ENCODE measurements at regions not wholly inside any gene's neighbourhood (a gene's known extent, or its start where the extent isn't known, plus 50 kb on each side); places are given as distances from the start of the nearest gene placed in this dataset.

DNA sequence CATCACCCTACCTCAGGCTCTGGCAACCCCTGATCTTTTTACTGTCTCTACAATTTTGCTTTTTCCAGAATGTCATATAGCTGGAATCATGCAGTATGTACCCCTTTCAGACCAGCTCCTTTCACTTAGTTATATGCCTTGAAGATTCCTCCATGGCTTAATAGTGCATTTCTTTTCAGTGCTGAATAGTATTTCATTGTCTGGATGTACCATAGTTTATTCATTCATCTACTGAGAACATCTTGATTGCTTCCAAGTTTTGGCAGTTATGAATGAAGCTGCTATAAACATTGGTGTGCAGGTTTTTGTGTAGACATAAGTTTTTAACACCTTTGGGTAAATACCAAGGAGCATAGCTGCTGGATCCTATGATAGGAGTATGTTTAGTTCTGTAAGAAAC, 50.8 kb upstream of the ANP32A start:
- no peak for DNase-seq

- DNase-seq: no peak
These were observed 54.1 kb upstream of the ANP32A start for GRCh38 chr15:68874788-68875187.

DNA sequence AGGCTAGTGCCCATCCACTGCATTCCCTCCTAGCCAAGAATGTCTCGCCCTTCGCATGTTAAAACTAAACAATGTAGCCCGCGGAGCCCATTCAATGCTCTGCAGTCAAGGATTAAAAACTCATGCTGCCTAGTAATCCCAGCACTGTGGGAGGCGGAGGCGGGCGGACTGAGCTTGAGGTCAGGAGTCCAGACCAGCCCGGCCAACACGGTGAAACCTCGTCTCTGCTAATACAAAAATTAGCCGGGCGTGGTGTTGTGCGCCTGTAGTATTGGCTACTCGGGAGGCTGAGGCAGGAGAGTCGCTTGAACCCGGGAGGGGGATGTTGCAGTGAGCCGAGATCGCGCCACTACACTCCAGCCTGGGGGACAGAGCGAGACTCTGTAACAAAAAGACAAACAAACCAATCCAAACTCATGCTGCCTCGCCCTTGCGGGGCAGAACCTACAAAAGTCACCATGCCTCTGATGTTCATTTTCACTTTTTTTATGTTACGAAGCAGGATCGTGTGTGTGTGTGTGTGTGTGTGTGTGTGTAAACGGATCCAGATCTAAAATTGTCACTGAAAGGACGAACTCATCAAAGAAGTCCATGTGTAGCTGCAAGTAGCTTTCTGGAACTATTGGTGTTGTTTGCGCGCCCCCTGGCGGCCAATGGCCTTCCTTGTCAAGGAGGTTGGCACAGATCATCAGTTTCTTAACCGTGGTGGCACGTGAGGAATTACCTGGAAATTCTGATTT, 54.8 kb upstream of the SPESP1 start:
- DNase-seq: peak; percentile 49

DNA sequence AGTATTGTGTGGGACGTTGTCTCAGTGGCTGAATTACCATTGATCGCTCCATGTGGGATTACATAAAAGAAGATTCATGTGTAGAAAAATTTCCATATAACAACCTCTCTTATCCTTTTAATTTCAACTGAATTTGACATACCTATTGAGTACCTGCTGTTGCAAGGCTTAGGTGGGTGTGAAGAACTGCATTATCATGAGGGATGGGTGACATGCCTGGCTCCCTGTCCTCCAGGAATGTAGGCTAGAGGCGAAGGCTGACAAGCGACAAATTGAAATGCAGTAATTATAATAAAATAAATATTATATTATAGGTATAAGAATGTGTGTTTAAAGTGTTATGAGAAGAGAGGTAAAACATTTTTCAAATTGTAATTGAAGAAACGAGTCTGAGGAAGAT, 52.7 kb upstream of the SPESP1 start:
- no peak for DNase-seq

DNA sequence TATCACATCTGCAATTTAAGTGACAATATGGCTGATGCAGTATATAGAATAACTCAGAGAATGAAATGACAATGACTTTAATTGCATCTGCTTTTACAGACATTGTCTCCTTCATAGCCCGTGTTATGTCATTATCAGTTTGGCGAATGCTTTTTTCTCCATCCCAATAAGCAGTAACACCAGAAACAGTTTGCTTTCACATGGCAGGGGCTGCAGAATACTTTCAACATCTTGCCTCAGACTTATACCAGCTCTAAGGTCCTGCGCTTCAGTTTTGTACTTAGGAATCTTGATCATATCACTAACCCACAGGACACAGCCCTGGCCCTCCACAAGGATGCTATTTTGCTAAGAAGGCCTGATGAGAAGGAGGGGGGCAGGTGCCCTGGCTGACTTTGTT, 49.9 kb upstream of the SPESP1 start:
- DNase-seq: no peak
